ENCODE measurements at regions not wholly inside any gene's neighbourhood (a gene's known extent, or its start where the extent isn't known, plus 50 kb on each side); places are given as distances from the start of the nearest gene placed in this dataset.

GRCh38 chr3:40713306-40713705 lies 188.5 kb downstream of the ZNF621 start:
- no peak overlapping the region for H3K4me3 ChIP-seq (ENCODE audit: low read depth, low read length)
- TF ChIP-seq CTCF (IDR thresholded peaks at IDR 0.05; ENCODE audit: borderline replicate concordance, insufficient read depth, low read depth, low read length): no peak

- no peak for TF ChIP-seq CTCF (IDR thresholded peaks at IDR 0.05; ENCODE audit: borderline replicate concordance, insufficient read depth, low read depth, low read length)
- no peak overlapping the region for H3K4me3 ChIP-seq (ENCODE audit: low read depth, low read length)
These were observed 189.0 kb downstream of the ZNF621 start for GRCh38 chr3:40713795-40714194.

- no peak overlapping the region for H3K4me3 ChIP-seq (ENCODE audit: low read depth, low read length)
- no peak for TF ChIP-seq CTCF (IDR thresholded peaks at IDR 0.05; ENCODE audit: borderline replicate concordance, insufficient read depth, low read depth, low read length)
These were observed 190.1 kb downstream of the ZNF621 start for GRCh38 chr3:40714771-40715345.

- no peak for TF ChIP-seq CTCF (IDR thresholded peaks at IDR 0.05; ENCODE audit: borderline replicate concordance, insufficient read depth, low read depth, low read length)
- H3K4me3 ChIP-seq (ENCODE audit: low read depth, low read length): no peak overlapping the region
These were observed 190.8 kb downstream of the ZNF621 start for GRCh38 chr3:40715551-40715950.

- no peak for TF ChIP-seq CTCF (IDR thresholded peaks at IDR 0.05; ENCODE audit: borderline replicate concordance, insufficient read depth, low read depth, low read length)
- H3K4me3 ChIP-seq (ENCODE audit: low read depth, low read length): no peak overlapping the region
These were observed 192.7 kb downstream of the ZNF621 start for GRCh38 chr3:40717471-40717870.

- no peak overlapping the region for H3K4me3 ChIP-seq (ENCODE audit: low read depth, low read length)
These were observed 193.4 kb downstream of the ZNF621 start for GRCh38 chr3:40718209-40718608.

More at GRCh38 chr3:40718209-40718608, 193.4 kb downstream of the ZNF621 start:
- no peak for TF ChIP-seq CTCF (IDR thresholded peaks at IDR 0.05; ENCODE audit: borderline replicate concordance, insufficient read depth, low read depth, low read length)

All from GM12875 (cell line).